Fibroblast of skin of right biceps (primary cell): ENCODE measurements at regions not wholly inside any gene's neighbourhood (a gene's known extent, or its start where the extent isn't known, plus 50 kb on each side); places are given as distances from the start of the nearest gene placed in this dataset.
"Not testable (repeated sequence)": the region's sequence is repeated elsewhere in the genome, so short reads cannot be mapped to it uniquely, and the experiment has no call there.

ENCODE experiments used
- DNase-seq: peaks from one replicate; pipeline ENCODE4 v3.0.0-alpha.2; 2013

DNA sequence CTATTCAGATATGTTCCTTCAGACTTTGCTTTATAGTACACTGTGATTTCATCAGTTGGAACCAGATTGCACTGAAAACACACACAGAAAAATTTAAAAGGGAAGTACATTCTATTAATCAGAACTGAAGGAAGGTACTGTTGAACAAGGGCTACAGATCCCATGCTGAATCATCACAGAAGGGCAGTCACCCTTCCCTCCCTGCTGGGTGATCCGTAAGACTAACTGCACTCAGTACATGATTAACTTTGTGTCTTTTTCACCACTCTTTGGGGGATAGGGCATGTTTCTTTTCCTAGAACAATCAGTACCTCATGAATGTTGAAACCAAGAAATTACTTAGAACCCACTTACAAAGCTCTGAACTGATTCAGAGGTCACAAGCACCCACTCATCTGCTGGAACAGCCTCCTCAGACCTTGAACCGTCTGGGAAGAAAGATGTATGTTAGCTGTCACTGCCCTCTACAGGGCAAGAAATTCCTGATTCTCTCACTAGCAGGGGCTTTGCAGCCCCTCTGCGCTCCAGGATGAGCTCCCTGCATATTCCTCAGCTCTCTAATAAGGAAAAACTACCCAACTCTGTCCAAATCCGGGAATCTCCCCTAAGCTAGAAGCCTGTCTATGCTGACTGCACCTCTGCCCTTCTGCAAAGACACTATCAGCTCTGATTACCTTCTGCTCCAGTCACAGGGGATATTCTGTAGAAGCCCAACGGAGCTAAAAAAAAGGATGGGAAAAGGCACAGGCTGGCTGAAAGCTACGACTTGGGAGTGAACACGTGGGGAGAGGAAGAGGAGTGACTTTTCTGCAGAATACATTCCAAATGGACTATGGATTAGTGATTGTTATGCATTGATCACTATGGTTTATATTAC, 51.0 kb downstream of the IARS1 start:
- DNase-seq = peak; percentile 52

DNA sequence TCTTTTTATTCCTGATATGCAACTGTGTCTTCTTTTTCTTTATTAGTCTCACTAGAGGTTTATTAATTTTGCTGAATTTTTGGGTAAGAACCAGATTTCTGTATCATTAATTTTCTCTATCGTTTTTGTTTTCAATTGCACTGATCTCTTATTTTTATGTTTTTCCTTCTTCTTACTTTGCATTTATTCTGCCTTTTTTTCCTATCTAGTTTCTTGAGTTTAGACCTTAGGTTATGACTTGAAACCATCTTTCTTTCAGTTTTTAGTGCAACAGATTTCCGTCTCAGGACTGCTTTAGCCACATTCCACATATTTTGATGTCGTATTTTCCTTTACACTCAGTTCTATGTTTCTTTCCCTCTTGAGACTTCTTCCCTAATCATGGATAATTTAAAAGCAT, 56.6 kb downstream of the IARS1 start:
- no peak for DNase-seq

DNA sequence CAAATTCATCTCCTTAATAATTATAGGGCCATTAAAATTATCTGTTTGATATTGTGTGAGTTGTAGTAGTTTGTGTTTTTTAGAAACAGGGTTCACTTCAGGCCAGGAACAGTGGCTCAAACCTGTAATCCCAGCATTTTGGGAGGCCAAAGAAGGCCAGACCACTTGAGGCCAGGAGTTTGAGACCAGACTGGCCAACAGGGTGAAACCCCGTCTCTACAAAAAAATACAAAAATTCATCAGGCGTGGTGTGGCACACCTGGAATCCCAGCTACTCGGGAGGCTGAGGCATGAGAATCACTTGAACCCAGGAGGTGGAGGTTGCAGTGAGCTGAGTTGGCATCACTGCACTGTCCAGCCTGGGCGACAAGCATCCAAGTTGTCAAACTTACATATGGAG, 57.0 kb downstream of the IARS1 start:
- DNase-seq = no peak

DNA sequence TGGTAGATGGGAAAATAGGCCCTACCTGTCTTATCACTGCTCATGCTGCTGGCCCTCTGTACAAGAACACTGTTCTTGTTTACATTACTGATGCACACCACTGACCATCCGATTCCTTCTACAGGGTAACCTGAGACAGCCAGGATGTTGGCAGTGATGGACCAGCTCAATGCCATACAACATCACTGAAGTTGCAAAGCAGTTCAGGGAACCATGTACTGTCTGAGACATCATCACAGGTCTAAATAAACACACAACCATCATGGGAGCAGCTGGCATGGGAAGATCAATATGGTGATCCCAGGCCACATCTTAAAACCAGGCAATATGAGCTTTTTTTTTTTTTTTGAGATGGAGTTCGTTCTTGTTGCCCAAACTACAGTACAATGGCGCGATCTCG, 59.0 kb downstream of the IARS1 start:
- DNase-seq = no peak

DNA sequence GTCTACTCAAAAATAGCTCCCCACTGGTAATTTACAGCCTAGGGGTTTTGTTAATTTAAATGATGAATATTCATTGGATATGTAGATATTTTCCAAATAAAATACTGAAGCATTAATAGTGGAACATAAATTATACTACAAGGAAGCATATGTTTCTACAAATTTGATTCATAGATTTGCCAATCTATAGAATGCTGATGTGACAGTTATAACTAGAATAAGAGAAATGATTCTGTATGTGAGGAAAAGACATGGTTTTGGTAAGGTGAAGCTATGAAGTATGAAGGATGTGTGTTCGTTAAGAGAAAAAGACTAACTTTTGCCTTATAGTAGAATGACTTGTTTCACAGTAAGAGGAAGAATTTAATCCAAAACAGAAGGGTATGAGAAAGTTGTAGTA, 61.3 kb downstream of the IARS1 start:
- DNase-seq = no peak

DNA sequence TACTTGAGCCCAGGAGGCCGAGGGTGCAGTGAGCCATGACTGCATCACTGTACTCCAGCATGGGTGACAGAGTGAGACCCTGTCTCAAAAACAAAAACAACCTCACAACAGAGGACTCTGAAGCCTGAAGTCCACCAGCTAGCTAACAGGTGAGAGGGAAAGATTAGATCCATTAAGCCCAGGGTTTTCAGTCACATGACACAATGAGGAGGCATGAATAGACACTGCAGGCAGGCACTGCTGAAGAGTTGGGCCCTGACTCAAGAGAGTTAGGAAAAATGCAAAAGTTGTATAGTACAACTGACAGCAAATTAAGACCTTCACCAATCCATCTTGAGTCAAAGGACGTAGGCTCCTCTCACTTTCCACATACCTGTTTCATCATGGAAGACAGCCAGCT, 64.9 kb downstream of the IARS1 start:
- DNase-seq = no peak

DNA sequence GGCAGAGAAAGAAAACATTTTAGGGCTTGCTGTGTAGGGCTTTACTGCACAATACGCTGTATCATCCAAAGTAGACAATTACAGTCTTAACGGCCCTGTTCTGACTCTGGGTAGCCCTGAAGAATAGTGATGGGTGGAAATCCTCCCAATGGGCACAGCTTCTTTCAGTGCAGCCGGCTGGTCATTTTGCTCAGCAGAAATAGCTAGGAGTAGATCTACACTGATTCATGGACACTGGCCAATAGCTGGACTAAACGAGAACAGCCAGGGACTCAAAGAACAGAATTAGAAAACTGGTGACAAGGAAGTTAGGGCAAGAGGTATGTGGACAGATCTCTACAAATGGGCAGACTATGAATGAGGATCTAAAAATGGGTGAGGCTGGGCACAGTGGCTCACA, 69.3 kb downstream of the IARS1 start:
- no peak for DNase-seq

DNA sequence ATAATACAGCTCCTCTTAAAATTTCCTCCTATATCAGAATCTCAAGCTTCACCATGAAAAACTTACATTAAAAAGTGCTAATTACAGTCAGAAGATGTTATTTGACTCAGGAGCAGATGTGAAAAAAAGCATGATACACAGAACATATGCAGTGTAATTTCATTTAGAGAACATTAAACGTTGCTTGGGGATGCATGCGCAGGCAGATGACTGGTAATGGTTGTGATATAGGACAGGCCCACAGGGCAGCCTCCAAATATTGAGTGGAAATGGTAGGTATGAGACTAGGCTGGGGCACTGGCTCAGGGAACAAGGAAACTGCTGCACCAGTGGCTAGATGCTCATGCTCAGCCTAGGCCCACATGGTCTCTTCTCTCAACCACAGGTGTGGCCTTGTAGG, 69.7 kb downstream of the IARS1 start:
- DNase-seq = no peak

DNA sequence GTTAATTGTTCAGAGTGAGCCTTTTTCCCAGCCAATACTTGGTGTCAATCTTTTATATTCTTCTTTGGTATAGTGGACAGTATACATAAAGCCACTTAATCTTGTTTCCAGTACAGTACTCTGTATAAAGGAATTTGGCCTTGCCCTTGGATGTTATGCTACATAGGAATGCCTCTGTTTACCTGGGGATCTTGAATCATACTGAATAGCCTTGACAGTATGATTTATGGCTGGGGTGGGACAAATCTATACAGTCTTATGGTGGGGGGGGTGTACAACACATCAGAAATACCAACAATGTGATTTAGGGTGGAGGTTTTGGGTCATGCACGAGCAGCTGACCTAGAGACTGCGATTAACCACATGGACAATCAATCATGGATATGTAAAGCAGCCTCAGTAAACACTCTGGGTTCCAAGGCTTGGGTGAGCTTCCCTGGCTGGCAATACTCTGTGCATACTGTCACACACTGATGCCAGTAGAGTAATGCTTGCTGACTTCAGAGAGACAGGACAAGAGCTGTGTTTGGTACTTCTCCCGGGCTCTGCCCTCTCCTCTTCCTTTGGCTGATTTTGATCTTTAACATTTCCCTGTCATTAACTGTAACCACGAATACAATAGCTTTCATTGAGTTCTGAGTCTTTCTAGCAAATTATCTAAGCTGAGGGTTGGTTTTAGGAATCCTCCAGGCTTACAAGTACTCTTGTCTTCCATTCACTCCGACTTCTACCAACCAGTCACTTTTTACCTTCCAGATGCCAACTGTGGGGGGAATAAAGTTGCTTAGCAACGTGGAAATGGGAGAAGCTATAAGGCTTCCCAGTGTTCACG, 84.6 kb downstream of the IARS1 start:
- DNase-seq = no peak

DNA sequence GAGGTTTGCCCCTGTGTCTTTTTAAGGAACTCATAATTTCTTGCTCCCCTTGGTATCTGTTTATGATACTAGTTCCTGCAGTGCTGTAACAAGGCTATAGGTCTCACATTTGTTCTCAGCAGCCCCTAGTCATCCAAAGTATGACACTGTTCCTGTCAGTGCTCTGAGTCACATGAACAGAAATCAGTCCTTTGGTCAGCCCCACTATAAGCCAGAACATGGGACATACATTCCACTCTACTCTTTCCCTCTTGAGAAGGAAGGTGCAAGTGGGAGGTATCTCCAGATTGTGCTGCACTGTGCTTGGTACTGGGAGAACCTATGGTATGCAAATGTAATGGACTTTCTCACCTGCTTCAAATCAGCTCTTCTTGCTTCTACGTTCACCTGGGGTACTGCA, 87.0 kb downstream of the IARS1 start:
- DNase-seq = peak; percentile 19

DNA sequence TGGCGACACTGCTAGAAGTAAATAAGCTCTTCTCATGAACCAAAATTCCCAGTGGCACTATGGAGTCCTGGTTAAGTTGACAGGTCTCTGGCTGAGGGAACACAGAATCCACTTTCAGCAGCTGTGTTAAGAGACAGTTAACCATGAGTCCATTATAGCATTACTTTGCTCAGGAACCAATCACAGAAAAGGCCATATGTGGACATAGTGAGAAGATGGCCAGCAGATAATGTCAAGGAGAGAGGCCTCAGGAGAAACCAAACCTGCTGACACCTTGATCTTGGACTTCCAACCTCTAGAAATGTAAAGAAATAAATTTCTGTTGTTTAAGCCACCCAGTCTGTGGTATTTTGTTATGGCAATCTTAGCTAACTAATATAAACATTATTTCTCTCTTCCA, 88.7 kb upstream of the SPTLC1 start:
- DNase-seq = not testable (repeated sequence)

DNA sequence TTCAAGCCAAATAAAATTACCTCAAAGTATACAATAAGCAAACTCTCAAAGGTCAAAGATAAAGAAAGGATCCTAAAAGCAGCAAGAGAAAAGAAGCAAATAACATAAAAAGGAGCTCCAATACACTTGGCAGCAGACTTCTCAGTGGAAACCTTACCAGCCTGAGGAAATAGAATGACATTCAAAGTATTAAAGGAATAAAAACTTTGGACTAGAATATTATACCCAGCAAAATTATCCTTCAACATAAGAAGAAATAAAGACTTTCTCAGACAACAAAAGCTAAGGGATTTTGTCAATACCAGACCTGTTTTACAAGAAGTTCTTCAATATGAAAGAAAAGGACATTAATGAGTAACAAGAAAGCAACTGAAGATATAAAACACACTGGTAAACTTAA, 83.0 kb upstream of the SPTLC1 start:
- DNase-seq = not testable (repeated sequence)

DNA sequence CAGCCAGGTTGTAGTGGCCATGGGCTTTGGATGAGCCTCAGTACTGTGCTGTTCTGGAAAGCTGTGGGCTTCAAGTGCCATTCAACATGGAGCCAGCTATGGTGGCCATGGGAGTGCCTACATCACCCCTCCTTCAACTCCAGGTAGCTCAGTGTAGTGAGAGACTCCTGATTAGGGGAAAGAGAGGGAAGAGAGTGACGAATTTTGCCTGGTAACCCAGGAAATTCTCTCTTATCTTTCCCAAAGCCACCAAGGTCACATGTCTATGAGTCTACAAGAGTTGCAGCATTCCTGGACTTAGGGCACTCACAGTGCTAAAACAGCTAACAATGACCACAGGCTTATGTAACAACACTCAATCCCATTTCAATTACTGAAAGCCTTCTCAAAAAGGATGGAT, 81.7 kb upstream of the SPTLC1 start:
- DNase-seq = no peak

DNA sequence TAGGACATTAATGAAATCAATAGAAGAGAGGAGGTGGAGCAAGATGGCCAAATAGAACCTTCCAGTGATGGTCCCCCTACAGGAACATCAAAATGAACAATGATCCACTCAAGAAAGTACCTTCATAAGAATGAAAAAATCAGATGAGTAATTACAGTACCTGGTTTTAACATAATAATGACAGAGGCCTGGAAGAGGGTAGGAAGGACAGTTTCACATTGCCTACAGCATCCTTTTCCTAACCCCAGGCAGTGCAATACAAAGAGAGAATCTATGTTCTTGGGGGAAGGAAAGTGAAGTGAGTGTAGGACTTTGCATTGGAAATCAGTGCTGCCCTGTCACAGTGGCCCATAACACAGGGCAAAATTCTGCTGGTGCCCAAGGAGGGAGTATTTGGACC, 81.2 kb upstream of the SPTLC1 start:
- no peak for DNase-seq

DNA sequence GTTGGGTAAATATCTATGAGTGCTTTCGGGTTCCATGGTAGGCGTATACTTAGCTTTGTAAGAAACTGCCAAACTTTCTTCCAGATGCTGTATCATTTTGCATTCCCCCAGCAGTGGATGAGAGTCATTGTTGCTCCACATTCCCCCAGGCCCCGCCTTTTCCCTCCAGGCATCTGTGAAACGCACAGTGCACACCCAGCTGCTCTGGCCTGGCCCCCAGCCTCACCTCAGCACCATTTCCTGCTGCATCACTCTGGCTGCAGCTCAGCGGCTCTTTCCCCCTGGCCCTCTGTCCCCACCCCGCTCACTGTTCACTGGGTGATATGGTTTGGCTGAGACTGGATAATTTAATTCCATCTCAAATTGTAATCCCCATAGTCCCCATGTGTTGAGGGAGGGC, 76.6 kb upstream of the SPTLC1 start:
- peak; percentile 41 for DNase-seq

DNA sequence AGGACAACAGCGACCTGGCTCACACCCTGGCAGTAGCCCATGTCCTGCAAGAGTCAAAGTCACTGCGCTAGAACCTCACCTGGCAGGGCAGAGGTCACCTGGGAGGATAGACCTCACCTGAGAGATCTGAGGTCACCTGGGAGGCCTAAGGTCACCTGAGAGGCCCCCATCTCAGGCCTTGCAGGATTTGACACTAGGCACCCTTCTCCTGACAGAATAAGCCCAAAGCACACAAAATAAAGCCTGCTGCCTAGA, 75.2 kb upstream of the SPTLC1 start:
- no peak for DNase-seq

DNA sequence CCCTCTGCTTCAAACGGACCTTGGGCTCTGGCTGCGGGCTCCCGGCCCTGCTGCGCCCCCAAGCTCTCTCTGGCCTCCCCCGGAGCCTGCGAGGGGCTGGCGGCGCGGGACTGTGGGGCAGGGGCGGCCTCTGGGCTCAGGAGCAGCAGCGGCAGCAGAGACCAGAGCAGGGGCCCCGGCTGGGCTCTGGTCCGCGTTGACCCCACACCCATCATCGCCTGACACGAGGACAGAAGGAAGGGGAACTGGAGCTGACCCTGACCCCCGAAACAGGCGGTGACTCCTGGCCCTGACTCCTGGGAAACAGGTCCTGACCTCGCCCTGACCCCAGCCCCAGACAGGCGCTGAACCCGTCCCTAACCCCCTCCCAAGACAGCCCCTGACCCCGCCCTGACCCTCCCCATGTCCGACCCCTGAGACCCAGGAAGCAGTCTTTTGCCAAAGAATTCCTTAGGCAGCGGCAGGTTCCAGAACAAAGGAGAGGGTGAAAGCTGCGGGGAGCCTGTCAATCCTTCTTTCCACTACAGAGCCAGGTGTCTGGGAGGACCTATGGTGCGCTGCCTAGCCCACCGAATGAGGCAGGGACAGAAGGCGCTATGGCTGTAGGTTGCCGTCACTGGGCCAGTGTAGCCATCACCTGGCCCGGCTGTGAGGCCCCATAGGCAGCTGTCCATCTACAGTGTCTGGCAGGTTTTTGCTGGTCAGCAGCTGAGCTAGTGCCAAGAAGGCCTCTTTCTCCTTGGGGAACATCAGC, 74.7 kb upstream of the SPTLC1 start:
- no peak for DNase-seq

DNA sequence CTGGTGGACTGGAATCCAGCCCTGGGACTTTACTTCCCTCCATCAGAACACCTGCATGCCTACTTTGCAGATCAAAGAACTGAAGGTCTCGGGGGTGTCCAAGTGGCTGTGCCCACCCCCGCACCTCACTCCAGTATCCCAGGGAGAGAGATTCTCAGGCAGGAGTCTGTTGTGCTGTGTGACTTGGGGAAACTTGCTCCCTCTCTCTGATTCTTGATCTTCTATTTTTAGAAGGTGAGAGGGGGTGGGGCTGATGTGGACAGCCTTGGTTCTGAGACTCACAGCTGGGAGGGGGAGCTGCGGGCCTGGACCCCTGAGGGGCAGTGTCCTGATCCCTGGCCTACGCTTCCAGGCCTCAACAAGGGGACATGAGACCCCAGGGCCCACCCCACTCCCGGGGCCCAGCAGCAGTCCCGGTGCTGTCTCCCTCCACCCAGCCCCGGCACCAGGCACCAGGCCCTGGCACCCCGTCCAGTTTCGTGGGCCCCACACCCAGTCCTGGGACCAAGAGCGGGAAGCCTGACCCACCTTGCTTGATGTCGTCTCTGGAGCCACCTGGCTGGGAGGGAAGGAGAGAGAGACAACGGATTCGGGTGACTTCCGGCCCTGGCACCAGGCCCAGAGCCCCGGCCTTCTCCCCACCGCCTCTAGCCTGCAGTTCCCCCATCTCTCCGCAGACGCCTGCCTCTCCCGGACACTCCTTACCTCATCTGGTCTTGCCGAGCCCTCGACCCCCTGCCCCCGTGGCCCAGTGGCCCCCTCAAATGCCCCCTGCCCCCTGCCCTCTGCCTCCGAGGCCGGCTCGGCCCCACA, 74.0 kb upstream of the SPTLC1 start:
- DNase-seq = no peak

DNA sequence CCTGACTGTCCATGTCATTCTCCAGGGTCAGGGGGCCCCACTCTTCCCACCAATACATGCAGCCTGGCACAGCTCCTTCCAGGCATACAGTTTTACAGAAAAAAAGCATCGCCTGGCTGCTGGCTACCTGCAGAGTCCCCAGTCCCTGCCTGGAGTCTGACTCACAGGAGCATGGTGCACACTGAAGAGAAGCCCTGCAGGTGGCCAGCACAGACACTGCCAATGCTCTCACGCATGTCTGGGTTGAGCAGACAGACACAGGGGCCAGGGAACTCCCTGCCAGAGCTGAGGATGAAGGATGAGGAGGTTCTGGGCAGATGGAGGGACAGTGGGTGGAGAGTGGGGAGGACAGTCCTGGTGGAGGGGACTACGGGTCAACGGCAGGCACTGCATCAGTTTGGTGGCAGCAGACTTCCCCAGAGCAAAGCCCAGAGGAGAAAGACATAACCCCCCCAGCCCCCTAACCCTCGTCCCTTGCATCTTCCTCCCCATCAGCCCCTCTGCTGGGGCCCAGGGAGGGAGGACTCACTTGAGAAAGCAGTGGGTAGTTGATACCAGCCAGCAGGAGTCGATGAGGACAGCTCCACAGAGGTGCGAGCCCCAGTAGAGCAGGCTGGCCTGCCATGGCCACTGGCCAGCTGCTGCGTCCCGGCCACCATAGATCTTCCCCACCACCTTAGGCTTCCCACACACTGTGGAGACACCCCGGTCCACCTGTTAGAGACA, 72.9 kb upstream of the SPTLC1 start:
- no peak for DNase-seq

DNA sequence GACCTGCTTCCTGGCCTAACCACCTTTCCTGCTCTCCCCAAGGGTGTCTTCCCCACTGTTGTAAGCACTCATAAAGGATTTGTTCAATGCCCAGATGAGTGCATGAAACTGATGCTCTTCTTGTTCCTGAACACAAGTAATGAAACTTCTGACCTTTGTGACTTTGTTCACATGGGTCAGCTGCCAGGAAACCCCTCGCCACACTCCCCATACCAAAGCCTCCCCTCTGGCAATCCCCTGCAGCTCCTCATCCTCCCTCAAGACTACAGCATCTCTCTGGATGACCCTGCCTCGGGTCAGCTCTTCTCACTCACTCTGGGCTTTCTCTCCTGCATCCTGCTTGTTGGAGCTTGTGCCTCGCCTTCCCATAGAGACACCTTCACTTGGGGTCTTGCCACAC, 72.2 kb upstream of the SPTLC1 start:
- no peak for DNase-seq

DNA sequence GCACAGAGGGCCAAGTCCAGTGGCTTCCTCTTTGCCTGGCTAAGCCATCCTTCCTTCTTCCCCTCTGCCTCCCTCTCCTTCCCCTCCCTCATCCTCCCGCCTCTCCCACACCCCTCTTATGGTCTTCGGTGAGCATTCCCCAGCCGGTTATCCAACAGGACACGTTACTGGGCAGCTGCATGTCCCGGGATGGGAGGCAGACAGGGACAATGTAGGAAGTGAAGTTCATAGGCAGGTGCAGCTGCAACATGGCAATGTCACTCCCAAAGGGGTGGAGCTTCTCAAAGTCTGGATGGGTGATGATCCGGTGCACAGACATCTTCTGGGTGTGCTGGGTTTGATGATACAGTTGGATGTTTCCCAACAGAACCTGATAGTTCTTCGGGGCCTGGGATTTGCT, 71.4 kb upstream of the SPTLC1 start:
- no peak for DNase-seq

DNA sequence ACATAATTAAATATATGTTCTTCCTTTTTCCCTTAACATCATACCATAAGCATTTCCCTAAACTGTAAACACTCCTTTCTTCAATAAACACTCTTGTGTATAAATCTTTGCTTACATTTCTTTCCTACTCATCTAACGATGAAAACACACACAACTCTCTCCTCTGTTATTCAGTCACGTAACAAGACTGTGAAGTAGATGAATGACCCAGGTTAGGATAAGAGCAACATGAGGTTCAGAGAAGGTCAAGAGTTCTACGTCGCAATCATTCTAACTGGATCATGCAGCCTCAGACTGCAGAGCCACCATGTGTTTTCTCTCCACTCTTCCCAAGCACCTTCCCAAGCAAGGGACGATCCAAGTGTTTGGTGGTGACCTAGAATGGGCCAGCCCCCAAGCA, 70.5 kb upstream of the SPTLC1 start:
- DNase-seq = no peak
